ENCODE measurements at regions not wholly inside any gene's neighbourhood (a gene's known extent, or its start where the extent isn't known, plus 50 kb on each side); places are given as distances from the start of the nearest gene placed in this dataset.

DNA sequence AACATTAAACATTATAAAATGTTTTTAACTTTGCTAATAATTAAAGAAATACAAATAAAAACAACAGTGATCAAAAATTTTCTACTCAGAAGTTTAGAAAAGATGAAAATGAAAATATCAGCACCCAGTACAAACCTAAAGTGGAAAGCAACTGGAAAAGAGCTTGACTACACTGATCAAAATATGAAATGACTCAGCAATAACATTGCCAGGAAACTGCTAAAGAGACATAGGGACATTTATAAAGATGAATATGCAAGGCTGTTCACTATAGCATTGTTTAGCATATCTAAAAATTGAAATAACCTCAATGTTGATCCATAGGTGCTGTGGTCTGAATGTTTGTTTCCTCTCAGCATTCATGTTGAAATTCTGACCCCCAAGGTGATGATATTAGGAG, 88.5 kb upstream of the NOCT start:
- Histone ChIP-seq H3K9me3 (ENCODE audit: control insufficient read depth, insufficient read depth, low read depth, low read length) (no peaks in the 10 kb centered on the region), H3K4me1 (ENCODE audit: control insufficient read depth, insufficient read depth, low read length) (no peaks in the 10 kb centered on the region; the same call in 1 of the 2 replicates), H3K36me3 (ENCODE audit: control insufficient read depth, insufficient read depth, low read length) (no peaks in the 10 kb centered on the region), H3K27me3 (ENCODE audit: control insufficient read depth, insufficient read depth, low read length) (no peaks in the 10 kb centered on the region), H3K9ac (ENCODE audit: low read length) (no peak overlapping the region), H3K27ac (ENCODE audit: low read depth, low read length) (no peak overlapping the region), H3K4me3 (ENCODE audit: low read depth, low read length) (no peak overlapping the region)

DNA sequence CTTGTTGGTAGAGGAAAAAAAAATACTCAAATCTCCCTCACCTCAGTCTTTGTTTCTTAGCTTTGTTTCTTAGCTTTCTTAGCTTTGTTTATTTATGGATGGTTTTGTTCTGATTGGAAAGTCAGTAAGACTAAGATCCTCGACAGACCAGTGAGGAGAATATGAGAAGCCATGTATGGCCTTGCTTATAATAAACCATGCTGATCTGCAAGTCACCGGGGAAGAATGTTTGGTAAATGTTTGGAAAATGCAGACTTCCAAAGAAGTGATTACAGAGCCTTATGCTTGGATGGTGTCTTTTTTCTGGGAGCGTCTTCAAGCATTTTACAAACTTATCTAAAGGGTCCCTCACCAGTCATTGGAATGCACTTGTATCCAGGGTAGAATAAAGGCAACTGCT, 90.1 kb upstream of the NOCT start:
- H3K9ac ChIP-seq (ENCODE audit: low read length), result no peak overlapping the region
- no peaks in the 10 kb centered on the region for H3K36me3 ChIP-seq (ENCODE audit: control insufficient read depth, insufficient read depth, low read length)
- no peaks in the 10 kb centered on the region for H3K9me3 ChIP-seq (ENCODE audit: control insufficient read depth, insufficient read depth, low read depth, low read length)
- H3K27ac ChIP-seq (ENCODE audit: low read depth, low read length), result no peak overlapping the region
- H3K4me1 ChIP-seq (ENCODE audit: control insufficient read depth, insufficient read depth, low read length), result no peaks in the 10 kb centered on the region; the same call in 1 of the 2 replicates
- H3K4me3 ChIP-seq (ENCODE audit: low read depth, low read length), result no peak overlapping the region
- H3K27me3 ChIP-seq (ENCODE audit: control insufficient read depth, insufficient read depth, low read length), result no peaks in the 10 kb centered on the region

DNA sequence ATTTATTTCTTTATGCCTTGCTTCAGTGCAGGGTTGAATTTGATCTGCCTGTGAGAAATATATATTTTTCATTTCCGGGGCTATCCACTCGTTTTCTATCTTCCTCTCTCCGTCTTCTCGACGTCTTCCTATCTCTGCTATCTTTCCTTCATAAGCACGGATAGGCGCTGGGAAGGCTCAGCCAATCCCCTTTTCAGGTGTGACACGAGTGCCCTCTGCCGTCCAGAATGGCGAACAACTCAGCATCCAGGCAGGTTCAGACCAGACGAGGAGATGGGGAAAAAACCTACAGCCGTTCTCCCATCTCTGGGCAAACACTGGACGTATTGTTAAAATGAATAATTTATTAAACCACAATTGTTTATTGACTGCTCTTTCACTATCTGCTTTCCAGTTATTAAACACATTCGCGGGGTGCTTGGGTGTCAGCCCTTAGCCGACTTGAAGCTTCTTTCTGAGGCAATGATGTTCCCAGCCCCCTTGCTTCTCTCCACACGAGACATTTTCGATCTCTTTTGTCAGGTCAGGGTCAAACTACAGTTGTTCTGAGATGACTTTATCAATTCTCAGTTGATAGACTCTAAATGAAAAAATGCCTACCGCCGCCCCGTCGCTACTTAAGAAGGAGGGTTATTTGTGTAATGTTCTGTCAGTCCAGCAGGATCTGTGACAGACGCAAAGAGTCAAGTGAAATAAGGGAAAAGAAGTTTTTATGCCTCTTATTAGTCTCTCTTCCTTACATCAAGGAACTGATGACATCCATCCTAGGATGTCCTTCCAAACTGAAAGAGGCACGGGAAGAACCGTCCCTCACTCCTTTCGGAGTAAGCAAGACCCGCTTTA, 96.3 kb upstream of the NOCT start:
- Histone ChIP-seq H3K9ac (ENCODE audit: low read length) (no peak overlapping the region), H3K36me3 (ENCODE audit: control insufficient read depth, insufficient read depth, low read length) (no peaks in the 10 kb centered on the region), H3K27ac (ENCODE audit: low read depth, low read length) (no peak overlapping the region), H3K4me3 (ENCODE audit: low read depth, low read length) (no peak overlapping the region; the same call in 1 of the 2 replicates), H3K27me3 (ENCODE audit: control insufficient read depth, insufficient read depth, low read length) (no peaks in the 10 kb centered on the region), H3K9me3 (ENCODE audit: control insufficient read depth, insufficient read depth, low read depth, low read length) (no peaks in the 10 kb centered on the region), H3K4me1 (ENCODE audit: control insufficient read depth, insufficient read depth, low read length) (peaks cover 7% of the 10 kb centered on the region; the same call in 1 of the 2 replicates)

DNA sequence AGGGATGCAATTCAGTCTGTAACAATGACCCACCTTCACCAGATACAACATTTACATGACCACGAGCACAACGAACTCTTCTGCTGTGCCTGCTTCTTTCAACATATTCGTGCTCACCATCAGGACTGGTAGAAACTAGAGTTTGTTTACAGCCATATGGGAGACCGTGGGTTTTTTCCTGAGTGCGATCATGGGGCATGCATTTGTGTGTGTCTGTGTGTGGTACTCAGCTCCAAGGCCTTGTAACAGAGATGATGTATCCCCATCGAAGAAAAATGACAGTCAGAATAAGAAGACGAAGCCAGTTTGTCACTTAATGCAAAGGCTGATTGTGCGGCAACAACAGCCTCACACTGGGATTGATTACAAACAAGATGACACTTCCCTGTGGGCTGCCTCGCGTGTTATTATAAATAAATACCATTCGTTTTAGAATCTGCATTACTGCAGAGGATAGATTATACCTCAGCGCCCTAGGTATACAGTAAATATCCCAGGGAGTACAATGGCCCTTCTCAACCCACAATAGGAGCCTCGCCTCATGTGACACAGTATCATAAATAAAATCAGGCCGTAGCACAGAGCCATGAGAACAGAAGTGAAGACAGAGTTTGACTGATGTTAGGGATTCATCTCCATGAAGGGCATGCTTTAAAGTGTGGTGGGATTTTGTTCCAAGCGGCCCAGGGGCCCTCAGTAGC, 97.3 kb upstream of the NOCT start:
- Histone ChIP-seq H3K27ac (ENCODE audit: low read depth, low read length) (no peak overlapping the region), H3K36me3 (ENCODE audit: control insufficient read depth, insufficient read depth, low read length) (no peaks in the 10 kb centered on the region), H3K27me3 (ENCODE audit: control insufficient read depth, insufficient read depth, low read length) (no peaks in the 10 kb centered on the region), H3K9me3 (ENCODE audit: control insufficient read depth, insufficient read depth, low read depth, low read length) (no peaks in the 10 kb centered on the region), H3K9ac (ENCODE audit: low read length) (no peak overlapping the region), H3K4me1 (ENCODE audit: control insufficient read depth, insufficient read depth, low read length) (peaks cover 7% of the 10 kb centered on the region; the same call in 1 of the 2 replicates), H3K4me3 (ENCODE audit: low read depth, low read length) (no peak overlapping the region)

DNA sequence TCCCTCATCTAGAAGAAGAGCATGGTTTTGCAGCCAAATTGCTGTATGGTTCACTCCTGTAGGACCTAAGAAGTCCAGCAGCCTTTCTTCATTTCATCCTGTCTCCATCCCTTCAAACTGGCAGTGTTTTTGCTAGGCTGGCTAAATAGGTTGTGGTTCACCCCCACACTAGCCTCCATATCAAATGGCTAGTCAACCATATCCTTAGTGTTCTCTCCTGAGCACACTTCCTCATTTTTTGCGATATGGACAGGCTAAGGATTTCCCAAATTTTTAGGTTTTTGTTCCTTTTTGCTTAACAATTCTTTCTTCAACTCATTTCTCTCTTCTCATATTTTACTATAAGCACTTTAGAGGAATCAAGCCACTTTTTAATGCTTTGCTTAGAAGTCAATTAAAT, 98.8 kb upstream of the NOCT start:
- Histone ChIP-seq H3K4me1 (ENCODE audit: control insufficient read depth, insufficient read depth, low read length) (peaks cover 11% of the 10 kb centered on the region; the same call in 1 of the 2 replicates), H3K27me3 (ENCODE audit: control insufficient read depth, insufficient read depth, low read length) (no peaks in the 10 kb centered on the region), H3K4me3 (ENCODE audit: low read depth, low read length) (no peak overlapping the region), H3K27ac (ENCODE audit: low read depth, low read length) (no peak overlapping the region), H3K9ac (ENCODE audit: low read length) (no peak overlapping the region), H3K9me3 (ENCODE audit: control insufficient read depth, insufficient read depth, low read depth, low read length) (no peaks in the 10 kb centered on the region), H3K36me3 (ENCODE audit: control insufficient read depth, insufficient read depth, low read length) (no peaks in the 10 kb centered on the region)

DNA sequence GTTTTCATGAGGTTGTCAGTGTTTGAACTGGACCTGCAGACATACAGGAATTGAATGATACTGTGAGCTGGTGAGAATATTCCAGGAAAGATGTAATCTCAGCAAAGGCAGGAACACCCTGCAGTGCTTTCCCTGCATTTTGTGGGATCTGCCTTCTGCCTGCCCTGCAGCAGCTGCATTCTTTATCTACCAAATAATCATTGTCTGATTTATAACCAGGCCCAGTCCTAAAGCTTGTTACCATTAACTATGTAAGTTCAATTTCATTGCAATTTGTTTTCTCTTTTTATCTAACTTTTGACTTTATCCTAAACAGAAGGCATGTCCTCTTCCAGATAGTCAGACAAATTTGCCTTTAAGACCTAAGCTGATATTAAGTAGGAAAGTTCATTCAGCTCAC, 99.8 kb upstream of the NOCT start:
- H3K4me1 ChIP-seq (ENCODE audit: control insufficient read depth, insufficient read depth, low read length), result peaks cover 19% of the 10 kb centered on the region
- H3K9ac ChIP-seq (ENCODE audit: low read length), result no peak overlapping the region
- no peaks in the 10 kb centered on the region for H3K9me3 ChIP-seq (ENCODE audit: control insufficient read depth, insufficient read depth, low read depth, low read length)
- no peak overlapping the region for H3K4me3 ChIP-seq (ENCODE audit: low read depth, low read length)
- no peaks in the 10 kb centered on the region for H3K36me3 ChIP-seq (ENCODE audit: control insufficient read depth, insufficient read depth, low read length)
- H3K27me3 ChIP-seq (ENCODE audit: control insufficient read depth, insufficient read depth, low read length), result no peaks in the 10 kb centered on the region
- no peak overlapping the region for H3K27ac ChIP-seq (ENCODE audit: low read depth, low read length)

DNA sequence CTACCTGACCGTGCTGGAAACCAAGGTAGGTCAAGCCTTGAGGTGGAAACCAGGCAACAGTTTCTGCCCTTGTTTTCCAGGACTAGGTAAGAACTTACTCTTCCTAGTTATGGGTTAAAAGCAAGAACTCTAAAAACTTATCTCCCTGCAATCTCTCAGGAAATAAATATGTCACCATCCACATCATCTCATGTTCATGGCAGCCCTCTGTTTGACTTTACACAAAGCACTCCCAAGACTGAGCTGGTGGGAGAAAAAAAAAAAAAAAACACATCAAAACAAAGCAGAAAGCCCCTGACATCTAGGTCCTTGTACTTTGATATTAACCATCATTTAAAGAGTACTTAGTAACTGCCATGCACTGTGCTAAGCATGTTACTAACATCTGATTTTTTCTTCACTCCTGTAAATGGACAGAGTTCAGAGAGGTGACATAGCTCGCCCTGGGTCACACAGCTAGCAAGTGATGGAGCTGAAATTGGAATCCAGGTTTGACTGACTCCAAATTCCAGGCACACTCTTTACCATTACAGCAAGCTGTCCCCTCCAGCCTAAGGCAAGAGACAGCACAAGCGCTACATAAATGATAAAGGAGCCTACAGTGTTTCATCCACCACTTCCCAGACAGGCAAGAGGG, 102.8 kb upstream of the NOCT start:
- Histone ChIP-seq H3K27me3 (ENCODE audit: control insufficient read depth, insufficient read depth, low read length) (no peaks in the 10 kb centered on the region), H3K27ac (ENCODE audit: low read depth, low read length) (no peak overlapping the region), H3K4me3 (ENCODE audit: low read depth, low read length) (no peak overlapping the region), H3K36me3 (ENCODE audit: control insufficient read depth, insufficient read depth, low read length) (no peaks in the 10 kb centered on the region), H3K9ac (ENCODE audit: low read length) (no peak overlapping the region), H3K9me3 (ENCODE audit: control insufficient read depth, insufficient read depth, low read depth, low read length) (no peaks in the 10 kb centered on the region), H3K4me1 (ENCODE audit: control insufficient read depth, insufficient read depth, low read length) (peaks cover 27% of the 10 kb centered on the region)

DNA sequence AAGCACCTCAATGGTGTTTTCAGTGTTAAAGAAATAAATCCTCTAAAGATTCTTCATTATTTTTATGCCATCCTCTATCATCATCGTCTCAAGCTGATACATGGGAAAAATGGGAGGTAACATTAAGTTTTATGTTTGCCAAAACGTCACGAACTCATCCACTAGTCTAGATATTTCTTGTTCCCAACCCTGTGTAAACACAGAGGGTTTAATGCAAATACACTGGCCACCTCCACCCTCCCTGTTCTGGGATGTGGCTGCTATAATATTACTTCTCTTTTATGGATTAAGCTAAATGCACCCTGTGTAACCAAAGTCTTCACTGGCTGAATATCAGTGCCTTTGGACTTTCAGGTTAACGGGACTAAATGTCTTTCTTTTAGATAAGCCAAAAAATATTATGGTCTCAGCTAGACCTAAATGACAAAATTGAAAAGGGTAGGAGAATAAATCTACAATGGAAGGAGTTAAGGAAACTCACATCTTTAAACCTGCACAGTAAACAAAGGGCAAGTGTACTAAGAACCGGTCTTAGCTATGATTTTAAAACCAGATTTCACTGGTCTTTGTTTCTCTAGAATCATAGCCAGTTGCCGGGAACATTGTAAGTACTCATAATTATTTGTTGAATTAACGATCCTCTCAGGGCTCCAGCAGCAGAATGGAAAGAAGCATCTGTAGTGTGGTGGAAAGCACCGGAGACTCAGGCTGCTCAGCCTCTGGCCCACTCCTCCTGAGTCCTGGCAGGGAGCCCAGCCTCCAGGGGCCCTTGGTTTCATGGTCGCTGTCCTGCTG, 103.5 kb upstream of the NOCT start:
- Histone ChIP-seq H3K27ac (ENCODE audit: low read depth, low read length) (no peak overlapping the region), H3K9me3 (ENCODE audit: control insufficient read depth, insufficient read depth, low read depth, low read length) (no peaks in the 10 kb centered on the region), H3K4me1 (ENCODE audit: control insufficient read depth, insufficient read depth, low read length) (peaks cover 27% of the 10 kb centered on the region), H3K9ac (ENCODE audit: low read length) (no peak overlapping the region), H3K4me3 (ENCODE audit: low read depth, low read length) (no peak overlapping the region), H3K27me3 (ENCODE audit: control insufficient read depth, insufficient read depth, low read length) (no peaks in the 10 kb centered on the region), H3K36me3 (ENCODE audit: control insufficient read depth, insufficient read depth, low read length) (no peaks in the 10 kb centered on the region)

DNA sequence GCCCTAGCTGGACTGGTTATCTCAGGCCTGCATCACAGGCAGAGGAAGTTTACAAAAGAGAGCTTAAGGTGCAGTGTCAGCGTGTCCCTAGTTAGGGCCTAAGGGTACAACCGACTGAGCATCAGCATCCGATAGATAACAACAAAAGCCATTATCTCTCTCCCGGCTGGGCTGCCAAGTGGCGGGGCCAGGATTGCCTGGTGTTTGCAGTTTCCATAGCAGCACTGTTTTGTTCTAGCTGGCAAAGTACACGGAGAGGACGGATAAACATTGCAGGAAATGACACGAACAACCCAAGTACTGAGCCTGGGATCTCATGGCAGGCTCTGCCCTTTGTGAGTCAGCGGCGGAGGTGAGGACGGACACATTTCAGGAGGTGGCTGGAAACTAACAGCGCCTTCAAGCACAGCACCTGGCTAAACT, 104.7 kb upstream of the NOCT start:
- Histone ChIP-seq H3K4me1 (ENCODE audit: control insufficient read depth, insufficient read depth, low read length) (peaks cover 27% of the 10 kb centered on the region), H3K9ac (ENCODE audit: low read length) (no peak overlapping the region), H3K36me3 (ENCODE audit: control insufficient read depth, insufficient read depth, low read length) (no peaks in the 10 kb centered on the region), H3K4me3 (ENCODE audit: low read depth, low read length) (no peak overlapping the region), H3K27me3 (ENCODE audit: control insufficient read depth, insufficient read depth, low read length) (no peaks in the 10 kb centered on the region), H3K27ac (ENCODE audit: low read depth, low read length) (no peak overlapping the region), H3K9me3 (ENCODE audit: control insufficient read depth, insufficient read depth, low read depth, low read length) (no peaks in the 10 kb centered on the region)

DNA sequence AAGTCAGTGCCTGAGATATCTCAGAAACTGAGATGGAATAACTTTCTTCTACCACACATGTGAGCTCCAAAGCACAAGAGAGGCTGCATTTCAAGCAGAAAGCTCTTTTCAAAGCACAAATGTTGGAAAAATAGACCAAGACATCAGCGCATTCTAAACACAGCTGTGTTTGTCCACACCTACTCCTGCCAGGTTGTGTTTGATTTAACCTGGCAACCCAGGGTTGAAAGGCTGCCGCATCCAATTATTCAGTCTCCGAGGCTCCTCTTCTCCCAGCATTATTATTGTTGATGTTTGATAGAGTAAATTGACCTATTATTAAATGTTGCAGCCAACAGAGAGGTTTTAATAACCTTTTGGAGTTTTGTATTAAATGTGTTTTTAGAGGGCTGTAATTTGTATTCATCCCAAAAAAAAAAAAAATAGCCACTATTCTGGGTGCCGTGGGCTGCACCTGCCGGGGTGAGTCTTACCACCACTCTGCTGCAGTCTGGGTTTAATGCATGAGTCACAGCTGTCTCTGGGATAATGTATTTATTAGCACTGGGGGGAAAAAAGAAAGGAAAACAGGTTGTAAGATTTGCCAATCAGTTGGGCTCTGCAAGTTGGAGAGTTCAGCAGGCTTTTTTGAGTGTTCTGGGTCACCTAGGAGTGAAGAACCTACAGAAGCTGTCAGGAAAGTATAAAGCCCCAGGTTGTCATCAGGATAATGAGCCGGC, 105.2 kb upstream of the NOCT start:
- peaks cover 5% of the 10 kb centered on the region for H3K9me3 ChIP-seq (ENCODE audit: control insufficient read depth, insufficient read depth, low read depth, low read length)
- no peaks in the 10 kb centered on the region for H3K27me3 ChIP-seq (ENCODE audit: control insufficient read depth, insufficient read depth, low read length)
- no peak overlapping the region for H3K9ac ChIP-seq (ENCODE audit: low read length)
- H3K27ac ChIP-seq (ENCODE audit: low read depth, low read length), result no peak overlapping the region
- no peaks in the 10 kb centered on the region for H3K36me3 ChIP-seq (ENCODE audit: control insufficient read depth, insufficient read depth, low read length)
- H3K4me3 ChIP-seq (ENCODE audit: low read depth, low read length), result no peak overlapping the region
- peaks cover 27% of the 10 kb centered on the region for H3K4me1 ChIP-seq (ENCODE audit: control insufficient read depth, insufficient read depth, low read length)

Measured in HUES6 (cell line).